NT2/D1 (cell line): ENCODE measurements at regions not wholly inside any gene's neighbourhood (a gene's known extent, or its start where the extent isn't known, plus 50 kb on each side); places are given as distances from the start of the nearest gene placed in this dataset.

ENCODE experiments used
- YY1 ChIP-seq: IDR thresholded peaks from 2 replicates; pipeline ENCODE4 v1.6.1; 2011; ENCODE audit not compliant: insufficient read length, insufficient read depth
- ZNF274 ChIP-seq: IDR thresholded peaks from 2 replicates; pipeline ENCODE4 v1.6.1; 2011; ENCODE audit warnings: mild to moderate bottlenecking, low read depth, low read length

DNA sequence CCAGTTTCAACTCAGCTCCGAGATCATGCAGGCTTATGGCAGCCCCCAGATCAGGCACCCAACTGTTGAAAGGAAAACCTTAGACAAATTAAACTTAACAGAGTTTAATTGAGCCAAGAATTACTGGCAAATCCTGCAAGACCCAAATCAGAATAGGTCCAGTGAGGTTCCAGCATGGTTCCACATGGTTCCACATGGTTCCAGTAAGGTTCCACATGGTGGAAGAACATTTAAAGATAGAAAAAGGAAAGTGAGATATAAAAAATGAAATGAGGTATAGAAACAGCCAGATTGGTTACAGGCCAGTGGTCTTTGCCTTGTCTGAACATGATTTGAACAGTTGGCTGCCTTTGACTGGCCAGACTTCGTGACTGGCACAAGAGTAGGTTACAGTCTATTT, 288.8 kb upstream of the LRRC7 start:
- TF ChIP-seq YY1 = no peak
- TF ChIP-seq ZNF274 = no peak
